GM18498 (cell line): ENCODE measurements at regions not wholly inside any gene's neighbourhood (a gene's known extent, or its start where the extent isn't known, plus 50 kb on each side); places are given as distances from the start of the nearest gene placed in this dataset.
A peak's percentile ranks its signal among the peaks of the same experiment; 100 is the strongest.
"Not testable (repeated sequence)": the region's sequence is repeated elsewhere in the genome, so short reads cannot be mapped to it uniquely, and the experiment has no call there.

Experiments
- ATAC-seq: cut with Tn5 transposase; IDR thresholded peaks from one replicate; pipeline ENCODE4 v1.9.1; 2021; ENCODE audit warnings: mild to moderate bottlenecking, moderate library complexity; ENCODE audit not compliant: unreplicated experiment

DNA sequence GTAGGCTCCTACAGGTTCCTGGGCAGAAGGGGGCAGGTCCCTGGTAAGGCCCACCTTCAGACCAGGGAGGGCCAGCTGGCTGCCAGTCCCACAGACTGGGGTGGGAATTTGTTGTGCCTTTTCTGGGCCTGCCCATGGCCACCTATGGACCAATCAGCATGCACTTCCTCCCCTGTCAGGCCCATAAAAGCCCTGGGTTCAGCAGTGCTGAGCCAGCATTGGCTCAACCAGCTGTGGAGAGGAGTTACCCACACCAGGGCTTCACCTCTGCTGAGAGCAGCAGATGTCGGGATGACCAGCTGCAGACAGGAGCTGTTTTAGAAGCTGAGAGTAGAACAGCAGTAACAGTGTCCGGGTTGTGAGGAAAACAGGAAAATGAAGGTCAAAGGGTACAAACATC lies 373.4 kb upstream of the ACO1 start:
- ATAC-seq, result no peak

- no peak for ATAC-seq
Measured at GRCh38 chr9:32015795-32016194, 368.6 kb upstream of the ACO1 start.

DNA sequence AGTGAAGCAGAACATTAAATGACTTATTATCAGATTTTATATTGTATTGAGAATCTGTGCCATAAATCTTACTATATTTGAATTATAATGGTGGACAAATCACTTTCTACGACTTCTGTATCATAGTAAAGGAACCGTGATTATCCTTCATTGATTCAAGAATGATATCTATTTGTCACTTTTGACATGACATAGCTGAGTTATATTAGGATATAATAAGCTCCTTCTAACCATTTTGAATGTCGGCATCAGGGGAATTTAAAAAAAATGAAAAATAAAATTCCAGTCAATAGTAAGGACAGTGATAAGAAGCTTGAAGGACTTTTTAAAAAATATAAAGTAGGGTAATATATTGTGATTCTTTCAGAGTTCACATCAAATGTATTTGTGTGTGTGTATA lies 338.9 kb upstream of the ACO1 start:
- no peak for ATAC-seq

DNA sequence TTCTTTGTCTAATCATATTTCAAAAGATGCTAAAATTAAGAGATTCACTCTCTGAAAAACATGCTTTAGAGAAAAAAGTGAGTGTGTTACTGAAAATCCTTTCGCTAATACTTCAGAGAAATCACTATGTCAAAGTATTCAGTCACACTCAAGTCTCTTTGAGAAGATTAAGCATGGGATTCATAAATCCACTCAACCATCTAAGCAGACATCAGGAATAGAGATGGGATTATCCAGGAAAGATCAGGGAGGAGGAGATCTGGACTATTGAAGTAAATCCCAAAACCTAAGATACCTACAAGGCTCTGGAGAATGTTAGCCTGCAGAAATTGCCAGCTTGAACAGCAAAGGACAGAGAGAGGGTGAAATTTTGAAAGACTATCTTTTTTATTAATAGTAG lies 317.2 kb upstream of the ACO1 start:
- no peak for ATAC-seq

DNA sequence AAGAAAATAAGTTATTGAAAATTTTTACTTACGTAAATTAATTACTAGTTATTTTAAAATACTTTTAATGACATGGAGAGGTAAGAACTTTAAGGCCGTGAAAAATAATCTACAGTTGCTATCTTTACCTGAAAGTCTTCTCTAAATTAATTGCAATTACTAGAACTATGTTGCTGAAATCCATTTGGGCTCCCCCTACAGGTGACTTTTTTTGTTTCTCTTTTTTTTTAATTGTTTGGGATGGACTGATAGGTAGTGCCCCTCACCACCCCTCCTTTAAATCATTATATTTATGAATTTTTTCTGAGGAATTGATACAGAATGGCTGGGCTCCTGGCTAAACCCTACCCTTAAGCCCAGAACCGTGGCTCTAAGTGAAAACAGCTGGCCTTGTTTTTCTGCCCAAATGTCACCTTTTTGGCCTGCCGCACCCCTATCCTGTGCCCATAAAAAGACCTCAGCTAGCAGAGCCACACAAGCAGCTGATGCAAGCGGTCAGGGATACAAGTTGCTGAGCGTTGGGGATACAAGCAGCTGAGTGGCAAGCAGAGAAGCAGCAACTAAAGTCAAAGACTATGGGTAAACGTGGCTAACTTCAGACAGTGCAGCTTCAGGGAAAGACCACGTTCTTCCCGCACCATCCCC lies 315.2 kb upstream of the ACO1 start:
- peak; percentile 43 for ATAC-seq

DNA sequence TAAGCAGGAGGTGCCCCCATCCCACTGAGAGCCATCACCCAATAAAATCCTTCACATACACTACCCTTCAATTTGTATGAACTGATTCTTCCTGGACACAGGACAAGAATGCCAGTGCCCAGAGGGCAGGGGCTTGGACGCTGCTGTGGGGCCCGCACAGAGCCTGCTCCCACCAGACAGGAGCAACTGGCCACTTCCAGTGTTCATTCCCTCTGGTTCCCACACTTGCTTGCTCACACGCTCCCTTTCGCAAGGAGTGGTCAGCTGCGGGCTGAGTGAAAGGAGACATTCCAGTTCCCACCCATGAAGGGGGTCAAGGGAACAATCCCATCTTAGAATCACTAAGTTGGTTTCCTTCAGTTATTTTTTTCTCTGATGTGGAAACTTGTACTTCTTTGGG lies 314.5 kb upstream of the ACO1 start:
- no peak for ATAC-seq

- ATAC-seq, result no peak
Measured at GRCh38 chr9:32072570-32072969, 311.9 kb upstream of the ACO1 start.

DNA sequence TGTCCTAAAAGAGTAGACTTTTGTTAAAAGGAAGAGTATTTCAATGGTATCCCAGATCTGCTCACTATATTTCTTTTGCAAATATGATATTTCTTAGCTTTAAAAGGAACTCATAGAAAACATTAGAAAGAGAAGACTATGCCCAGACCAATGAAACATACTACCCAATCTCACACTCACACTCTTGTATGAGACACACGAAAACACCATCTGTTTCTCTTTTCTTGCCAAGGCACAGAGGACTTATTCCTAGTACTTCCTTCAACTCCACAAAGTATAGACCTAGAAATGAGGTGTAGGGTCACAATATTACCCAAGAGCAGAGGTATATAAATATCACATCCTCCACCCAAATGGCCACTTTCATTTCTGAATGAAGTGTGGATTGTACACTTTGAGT lies 292.4 kb upstream of the ACO1 start:
- ATAC-seq, result no peak

GRCh38 chr9:32117291-32117690 lies 267.2 kb upstream of the ACO1 start:
- ATAC-seq, result no peak

- ATAC-seq, result no peak
Measured at GRCh38 chr9:32128546-32128945, 255.9 kb upstream of the ACO1 start.

- ATAC-seq, result not testable (repeated sequence)
Measured at GRCh38 chr9:32130709-32131108, 253.7 kb upstream of the ACO1 start.

DNA sequence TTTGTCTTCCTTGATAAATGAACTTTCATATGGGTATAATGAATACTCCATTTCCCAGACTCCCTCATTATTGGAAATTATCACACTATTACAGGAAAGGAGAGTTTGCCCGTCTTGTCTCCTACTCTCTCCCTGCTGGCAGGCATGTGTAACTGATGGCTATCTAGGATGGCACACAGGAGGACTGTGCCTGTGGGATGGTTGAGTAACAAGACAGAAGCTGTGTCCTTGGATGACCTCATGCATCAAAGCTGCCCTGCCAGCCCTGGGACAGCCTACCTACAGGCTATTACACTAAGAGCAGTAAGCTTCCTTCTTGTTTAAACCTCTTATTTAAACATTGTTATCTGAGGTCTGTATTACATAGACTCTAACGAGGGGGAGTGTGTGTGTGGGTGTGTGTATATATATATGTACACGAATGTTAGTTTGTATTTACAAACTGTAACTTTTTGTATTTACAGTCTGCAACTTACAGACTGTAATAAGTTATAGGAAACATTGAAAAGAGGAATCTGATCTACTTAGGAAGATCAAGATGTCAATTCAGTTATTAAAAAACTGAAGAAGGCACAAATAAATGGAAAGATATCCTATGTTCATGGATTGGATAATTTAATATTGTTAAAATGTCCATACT lies 247.6 kb upstream of the ACO1 start:
- no peak for ATAC-seq

GRCh38 chr9:32142074-32142473 lies 242.4 kb upstream of the ACO1 start:
- no peak for ATAC-seq

DNA sequence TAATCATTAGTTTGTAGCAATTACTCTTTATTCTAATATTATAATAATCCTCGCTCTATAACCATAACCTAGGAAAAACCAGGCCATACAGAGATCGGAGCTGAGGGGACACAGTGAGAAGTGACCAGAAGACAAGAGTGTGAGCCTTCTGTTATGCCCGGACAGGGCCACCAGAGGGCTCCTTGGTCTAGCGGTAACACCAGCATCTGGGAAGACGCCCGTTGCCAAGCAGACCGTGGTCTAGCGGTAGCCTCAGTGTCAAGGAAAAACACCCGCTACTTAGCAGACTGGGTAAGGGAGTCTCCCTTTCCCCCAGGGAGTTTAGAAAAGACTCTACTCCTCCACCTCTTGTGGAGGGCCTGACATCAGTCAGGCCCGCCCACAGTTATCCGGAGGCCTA lies 235.9 kb upstream of the ACO1 start:
- not testable (repeated sequence) for ATAC-seq

DNA sequence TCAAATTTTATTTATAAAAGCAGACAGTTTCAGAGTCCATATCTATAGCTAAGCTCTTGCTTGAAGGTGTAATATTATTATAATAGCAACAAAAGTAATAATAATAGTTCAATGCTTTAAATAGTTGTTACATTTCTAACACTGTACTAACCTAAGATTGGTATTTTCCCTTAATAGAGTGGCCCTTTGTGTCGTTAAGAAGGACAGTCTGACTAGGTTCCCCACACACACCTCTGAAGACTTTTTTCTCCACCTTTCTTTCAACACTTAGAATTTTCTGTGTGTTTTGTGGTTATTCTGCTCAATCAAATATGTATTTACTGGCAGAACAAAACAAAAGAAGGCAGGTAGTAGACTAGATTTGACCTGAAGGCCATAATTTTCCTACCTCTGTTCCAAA lies 223.2 kb upstream of the ACO1 start:
- ATAC-seq, result peak; percentile 29

DNA sequence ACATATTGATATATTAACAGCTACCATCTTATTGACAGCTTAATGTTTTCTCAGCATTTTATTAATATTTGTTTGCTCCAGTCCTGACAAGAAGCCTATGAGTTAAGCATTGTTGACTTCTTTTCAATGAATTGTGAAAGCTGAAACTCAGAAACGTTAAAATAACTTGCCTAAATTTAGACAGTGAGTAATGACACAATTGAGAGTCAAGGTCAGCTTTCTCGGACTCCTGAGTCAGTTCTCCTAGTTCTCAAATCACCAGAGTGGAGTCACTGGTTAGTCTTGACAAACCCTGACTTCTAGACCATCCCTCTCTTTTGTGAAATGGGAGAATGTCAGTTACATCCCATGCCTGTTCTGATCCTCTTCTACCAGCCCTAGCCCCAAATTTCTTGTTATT lies 222.7 kb upstream of the ACO1 start:
- ATAC-seq, result peak; percentile 92

GRCh38 chr9:32166316-32166715 lies 218.1 kb upstream of the ACO1 start:
- not testable (repeated sequence) for ATAC-seq

- ATAC-seq, result no peak
Measured at GRCh38 chr9:32171339-32171738, 213.1 kb upstream of the ACO1 start.

- ATAC-seq, result no peak
Measured at GRCh38 chr9:32172256-32172655, 212.2 kb upstream of the ACO1 start.

- ATAC-seq, result no peak
Measured at GRCh38 chr9:32177396-32177795, 207.0 kb upstream of the ACO1 start.

GRCh38 chr9:32180597-32180996 lies 203.8 kb upstream of the ACO1 start:
- no peak for ATAC-seq

DNA sequence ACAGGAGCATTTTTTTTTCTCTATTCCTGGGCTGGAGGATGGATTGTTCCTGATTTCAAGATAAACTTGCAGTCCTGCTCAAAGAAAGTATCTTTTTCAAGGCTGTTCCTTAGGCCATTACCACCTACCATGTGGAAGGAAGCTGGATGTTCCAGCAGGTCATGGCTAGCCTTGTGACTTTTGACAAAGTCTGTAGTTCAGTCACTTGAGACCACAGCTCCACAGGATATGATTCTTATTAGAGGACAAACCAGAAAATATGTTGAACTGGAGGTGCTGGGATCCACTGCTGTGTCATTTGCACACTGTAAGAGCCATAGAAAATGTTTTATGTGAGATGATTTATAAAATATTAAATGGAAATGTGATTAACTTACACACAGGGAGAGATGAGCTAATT lies 184.2 kb upstream of the ACO1 start:
- no peak for ATAC-seq

GRCh38 chr9:32200896-32201295 lies 183.5 kb upstream of the ACO1 start:
- ATAC-seq, result no peak
